IMR-90 (cell line): ENCODE measurements at regions not wholly inside any gene's neighbourhood (a gene's known extent, or its start where the extent isn't known, plus 50 kb on each side); places are given as distances from the start of the nearest gene placed in this dataset.

Experiments
- BHLHE40 ChIP-seq: fragments of 150-350 bp; IDR thresholded peaks from 2 replicates; pipeline ENCODE4 v1.6.1; 2016; ENCODE audit warnings: mild to moderate bottlenecking, low read depth, low read length
- CEBPB ChIP-seq: IDR thresholded peaks from 2 replicates; pipeline ENCODE4 v1.6.1; 2012; ENCODE audit warnings: low read depth, low read length, improper control_type of control experiment
- FOS ChIP-seq: fragments of 150-350 bp; IDR thresholded peaks from 2 replicates; pipeline ENCODE4 v1.6.1; 2016; ENCODE audit warnings: low read depth, low read length
- MXI1 ChIP-seq: IDR thresholded peaks from 2 replicates; pipeline ENCODE4 v1.6.1; 2012; ENCODE audit warnings: low read depth, mild to moderate bottlenecking, low read length, moderate library complexity, borderline replicate concordance
- SMC3 ChIP-seq: fragments of 150-350 bp; IDR thresholded peaks from 2 replicates; pipeline ENCODE4 v1.6.1; 2016; ENCODE audit warnings: low read depth, mild to moderate bottlenecking, antibody characterized with exemption, low read length, moderate library complexity
- TF ChIP-seq, protein P1 (sequence below): fragments of 150-350 bp; IDR thresholded peaks from 2 replicates; pipeline ENCODE4 v1.6.1; 2016; ENCODE audit warnings: low read depth, mild to moderate bottlenecking, low read length, moderate library complexity, borderline replicate concordance
- TF ChIP-seq, protein P2 (sequence below): conservative IDR thresholded peaks from 2 replicates; pipeline ENCODE4 v1.5.1; 2012; ENCODE audit warnings: mild to moderate bottlenecking, low read depth, low read length, improper control_type of control experiment

DNA sequence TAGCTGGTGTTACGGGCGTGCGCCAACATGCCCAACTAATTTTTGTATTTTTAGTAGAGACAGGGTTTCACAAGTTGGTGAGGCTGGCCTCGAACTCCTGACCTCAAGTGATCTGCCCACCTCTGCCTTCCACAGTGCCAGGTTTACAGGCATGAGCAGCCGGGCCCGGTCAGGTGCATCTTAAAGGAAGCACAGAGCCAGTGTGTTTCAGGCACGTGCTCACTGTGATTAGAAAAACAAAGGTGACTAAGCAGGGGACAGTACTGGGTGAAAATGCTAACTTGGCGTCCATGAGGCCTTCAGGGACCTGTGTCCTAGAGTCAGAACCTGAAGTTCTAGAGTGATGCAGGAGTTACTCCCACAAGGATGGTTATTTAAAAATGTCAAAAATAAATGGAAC, 60.0 kb upstream of the GJA8 start:
- TF ChIP-seq BHLHE40 (no peak), FOS (no peak), SMC3 (no peak), CEBPB (no peak), MXI1 (no peak)
- TF ChIP-seq, protein P1, sequence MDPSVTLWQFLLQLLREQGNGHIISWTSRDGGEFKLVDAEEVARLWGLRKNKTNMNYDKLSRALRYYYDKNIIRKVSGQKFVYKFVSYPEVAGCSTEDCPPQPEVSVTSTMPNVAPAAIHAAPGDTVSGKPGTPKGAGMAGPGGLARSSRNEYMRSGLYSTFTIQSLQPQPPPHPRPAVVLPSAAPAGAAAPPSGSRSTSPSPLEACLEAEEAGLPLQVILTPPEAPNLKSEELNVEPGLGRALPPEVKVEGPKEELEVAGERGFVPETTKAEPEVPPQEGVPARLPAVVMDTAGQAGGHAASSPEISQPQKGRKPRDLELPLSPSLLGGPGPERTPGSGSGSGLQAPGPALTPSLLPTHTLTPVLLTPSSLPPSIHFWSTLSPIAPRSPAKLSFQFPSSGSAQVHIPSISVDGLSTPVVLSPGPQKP: no peak
- TF ChIP-seq, protein P2, sequence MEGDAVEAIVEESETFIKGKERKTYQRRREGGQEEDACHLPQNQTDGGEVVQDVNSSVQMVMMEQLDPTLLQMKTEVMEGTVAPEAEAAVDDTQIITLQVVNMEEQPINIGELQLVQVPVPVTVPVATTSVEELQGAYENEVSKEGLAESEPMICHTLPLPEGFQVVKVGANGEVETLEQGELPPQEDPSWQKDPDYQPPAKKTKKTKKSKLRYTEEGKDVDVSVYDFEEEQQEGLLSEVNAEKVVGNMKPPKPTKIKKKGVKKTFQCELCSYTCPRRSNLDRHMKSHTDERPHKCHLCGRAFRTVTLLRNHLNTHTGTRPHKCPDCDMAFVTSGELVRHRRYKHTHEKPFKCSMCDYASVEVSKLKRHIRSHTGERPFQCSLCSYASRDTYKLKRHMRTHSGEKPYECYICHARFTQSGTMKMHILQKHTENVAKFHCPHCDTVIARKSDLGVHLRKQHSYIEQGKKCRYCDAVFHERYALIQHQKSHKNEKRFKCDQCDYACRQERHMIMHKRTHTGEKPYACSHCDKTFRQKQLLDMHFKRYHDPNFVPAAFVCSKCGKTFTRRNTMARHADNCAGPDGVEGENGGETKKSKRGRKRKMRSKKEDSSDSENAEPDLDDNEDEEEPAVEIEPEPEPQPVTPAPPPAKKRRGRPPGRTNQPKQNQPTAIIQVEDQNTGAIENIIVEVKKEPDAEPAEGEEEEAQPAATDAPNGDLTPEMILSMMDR: no peak
